Neuron (in vitro differentiated cells): ENCODE measurements at regions not wholly inside any gene's neighbourhood (a gene's known extent, or its start where the extent isn't known, plus 50 kb on each side); places are given as distances from the start of the nearest gene placed in this dataset.
"Not testable (repeated sequence)": the region's sequence is repeated elsewhere in the genome, so short reads cannot be mapped to it uniquely, and the experiment has no call there.

Source experiments
- H2AFZ ChIP-seq: one replicate; pipeline ENCODE4 v1.6.1; 2013; ENCODE audit warnings: low read depth, mild to moderate bottlenecking, inconsistent platforms, low read length, moderate library complexity
- H3K27me3 ChIP-seq: one replicate; pipeline ENCODE4 v1.6.1; 2013; ENCODE audit warnings: low read length; ENCODE audit not compliant: insufficient read depth
- H3K36me3 ChIP-seq: one replicate; pipeline ENCODE4 v1.6.1; 2013; ENCODE audit warnings: low read length; ENCODE audit not compliant: insufficient read depth
- H3K4me1 ChIP-seq: one replicate; pipeline ENCODE4 v1.6.1; 2013; ENCODE audit warnings: low read length; ENCODE audit not compliant: insufficient read depth
- H3K4me3 ChIP-seq: 2 replicates; pipeline ENCODE4 v1.5.1; 2013; ENCODE audit warnings: mild to moderate bottlenecking, low read length, moderate library complexity
- H3K9me3 ChIP-seq: one replicate; pipeline ENCODE4 v1.6.1; 2013; ENCODE audit warnings: low read length

GRCh38 chr2:195563857-195564512 is 93.0 kb upstream of the SLC39A10 start:
- no peak overlapping the region for H2AFZ ChIP-seq

GRCh38 chr2:195562570-195563566 is 94.2 kb upstream of the SLC39A10 start:
- Histone ChIP-seq H3K4me1 (no peaks in the 10 kb centered on the region), H3K4me3 (no peak overlapping the region), H3K9me3 (no peaks in the 10 kb centered on the region), H3K27me3 (no peaks in the 10 kb centered on the region), H3K36me3 (no peaks in the 10 kb centered on the region), H2AFZ (no peak overlapping the region)

More at GRCh38 chr2:195563857-195564512, 93.0 kb upstream of the SLC39A10 start:
- Histone ChIP-seq H3K4me1 (no peaks in the 10 kb centered on the region), H3K9me3 (no peaks in the 10 kb centered on the region), H3K36me3 (no peaks in the 10 kb centered on the region), H3K27me3 (no peaks in the 10 kb centered on the region), H3K4me3 (no peak overlapping the region)

- Histone ChIP-seq H3K4me1 (no peaks in the 10 kb centered on the region), H2AFZ (no peak overlapping the region), H3K27me3 (no peaks in the 10 kb centered on the region), H3K4me3 (no peak overlapping the region), H3K36me3 (no peaks in the 10 kb centered on the region), H3K9me3 (no peaks in the 10 kb centered on the region)
These were observed 95.7 kb upstream of the SLC39A10 start for GRCh38 chr2:195561116-195561921.

- no peaks in the 10 kb centered on the region for H3K27me3 ChIP-seq
- no peaks in the 10 kb centered on the region for H3K9me3 ChIP-seq
- no peak overlapping the region for H2AFZ ChIP-seq
- H3K36me3 ChIP-seq, result no peaks in the 10 kb centered on the region
- H3K4me1 ChIP-seq, result no peaks in the 10 kb centered on the region
- H3K4me3 ChIP-seq, result no peak overlapping the region
These were observed 96.7 kb upstream of the SLC39A10 start for GRCh38 chr2:195560209-195560895.

- no peak overlapping the region for H3K4me3 ChIP-seq
- no peaks in the 10 kb centered on the region for H3K9me3 ChIP-seq
- H2AFZ ChIP-seq, result no peak overlapping the region
- no peaks in the 10 kb centered on the region for H3K27me3 ChIP-seq
- H3K36me3 ChIP-seq, result no peaks in the 10 kb centered on the region
- no peaks in the 10 kb centered on the region for H3K4me1 ChIP-seq
These were observed 97.6 kb upstream of the SLC39A10 start for GRCh38 chr2:195559431-195559914.

GRCh38 chr2:195555971-195556370 is 101.1 kb upstream of the SLC39A10 start:
- H3K36me3 ChIP-seq, result no peaks in the 10 kb centered on the region
- no peaks in the 10 kb centered on the region for H3K4me1 ChIP-seq
- H3K27me3 ChIP-seq, result no peaks in the 10 kb centered on the region
- no peak overlapping the region for H2AFZ ChIP-seq
- no peaks in the 10 kb centered on the region for H3K9me3 ChIP-seq
- H3K4me3 ChIP-seq, result no peak overlapping the region

- no peaks in the 10 kb centered on the region for H3K36me3 ChIP-seq
- H3K27me3 ChIP-seq, result no peaks in the 10 kb centered on the region
- no peak overlapping the region for H3K4me3 ChIP-seq
- no peak overlapping the region for H2AFZ ChIP-seq
- H3K9me3 ChIP-seq, result no peaks in the 10 kb centered on the region
- H3K4me1 ChIP-seq, result no peaks in the 10 kb centered on the region
These were observed 104.4 kb upstream of the SLC39A10 start for GRCh38 chr2:195552581-195552980.

GRCh38 chr2:195548198-195548940 is 108.7 kb upstream of the SLC39A10 start:
- H3K9me3 ChIP-seq, result no peaks in the 10 kb centered on the region
- no peak overlapping the region for H2AFZ ChIP-seq
- no peaks in the 10 kb centered on the region for H3K27me3 ChIP-seq
- H3K36me3 ChIP-seq, result no peaks in the 10 kb centered on the region
- H3K4me1 ChIP-seq, result no peaks in the 10 kb centered on the region
- no peak overlapping the region for H3K4me3 ChIP-seq

- not testable (repeated sequence) for H3K27me3 ChIP-seq, H3K9me3 ChIP-seq, H3K4me3 ChIP-seq, H2AFZ ChIP-seq, H3K4me1 ChIP-seq, H3K36me3 ChIP-seq
These were observed 109.7 kb upstream of the SLC39A10 start for GRCh38 chr2:195547268-195547840.

- Histone ChIP-seq H3K27me3 (no peaks in the 10 kb centered on the region), H3K36me3 (no peaks in the 10 kb centered on the region), H3K4me3 (no peak overlapping the region), H3K9me3 (no peaks in the 10 kb centered on the region), H2AFZ (no peak overlapping the region), H3K4me1 (no peaks in the 10 kb centered on the region)
These were observed 111.2 kb upstream of the SLC39A10 start for GRCh38 chr2:195545811-195546210.

- H3K27me3 ChIP-seq, result no peaks in the 10 kb centered on the region
These were observed 112.8 kb upstream of the SLC39A10 start for GRCh38 chr2:195543902-195544894.

More at GRCh38 chr2:195543902-195544894, 112.8 kb upstream of the SLC39A10 start:
- Histone ChIP-seq H3K4me1 (no peaks in the 10 kb centered on the region), H3K9me3 (no peaks in the 10 kb centered on the region), H2AFZ (no peak overlapping the region), H3K36me3 (no peaks in the 10 kb centered on the region), H3K4me3 (no peak overlapping the region)
